C4-2B (cell line): ENCODE measurements at regions not wholly inside any gene's neighbourhood (a gene's known extent, or its start where the extent isn't known, plus 50 kb on each side); places are given as distances from the start of the nearest gene placed in this dataset.

ENCODE experiments used
- CTCF ChIP-seq: fragments of 450-650 bp; conservative IDR thresholded peaks from 2 replicates; pipeline ENCODE4 v1.5.1; 2017; ENCODE audit warnings: mild to moderate bottlenecking
- ZFX ChIP-seq: fragments of 450-650 bp; IDR thresholded peaks from 2 replicates; pipeline ENCODE4 v1.6.1; 2017

DNA sequence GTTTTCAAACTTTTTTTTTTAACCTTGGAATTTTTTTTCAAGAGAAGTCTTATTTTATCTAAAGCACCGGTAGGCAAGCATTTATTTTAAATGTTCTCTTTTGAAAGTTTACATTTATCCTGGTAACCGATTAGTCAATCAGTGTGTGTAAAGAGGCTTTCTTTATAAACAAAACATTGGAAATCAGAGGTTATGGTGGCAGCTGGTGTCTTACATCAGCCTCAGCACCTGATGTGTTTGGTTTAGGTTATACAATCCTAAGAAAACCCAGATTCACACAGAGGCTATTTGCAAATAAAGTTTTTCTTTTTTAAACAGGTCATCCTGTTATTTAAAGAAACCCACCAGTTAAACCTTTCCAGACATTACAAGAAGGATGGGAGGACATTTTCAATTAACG is 173.3 kb upstream of the GDNF start:
- TF ChIP-seq ZFX (no peak), CTCF (no peak)
